C4-2B (cell line): ENCODE measurements at regions not wholly inside any gene's neighbourhood (a gene's known extent, or its start where the extent isn't known, plus 50 kb on each side); places are given as distances from the start of the nearest gene placed in this dataset.

Experiments used
- CTCF ChIP-seq: fragments of 450-650 bp; conservative IDR thresholded peaks from 2 replicates; pipeline ENCODE4 v1.5.1; 2017; ENCODE audit warnings: mild to moderate bottlenecking
- ZFX ChIP-seq: fragments of 450-650 bp; IDR thresholded peaks from 2 replicates; pipeline ENCODE4 v1.6.1; 2017

GRCh38 chr3:31039145-31039544 lies 144.7 kb upstream of the GADL1 start:
- TF ChIP-seq CTCF = no peak
- TF ChIP-seq ZFX = no peak
